HG02678 (cell line): ENCODE measurements at regions not wholly inside any gene's neighbourhood (a gene's known extent, or its start where the extent isn't known, plus 50 kb on each side); places are given as distances from the start of the nearest gene placed in this dataset.
"Not testable (repeated sequence)": the region's sequence is repeated elsewhere in the genome, so short reads cannot be mapped to it uniquely, and the experiment has no call there.

Experiments used
- ATAC-seq: cut with Tn5 transposase; IDR thresholded peaks from one replicate; pipeline ENCODE4 v1.9.1; 2021; ENCODE audit warnings: mild to moderate bottlenecking, moderate library complexity; ENCODE audit not compliant: unreplicated experiment

- ATAC-seq, result no peak
Observed at GRCh38 chr1:181191494-181192040, 103.1 kb downstream of the IER5 start.

GRCh38 chr1:181192316-181192715 is 103.8 kb downstream of the IER5 start:
- no peak for ATAC-seq

- no peak for ATAC-seq
Observed at GRCh38 chr1:181202986-181203555, 114.6 kb downstream of the IER5 start.

GRCh38 chr1:181204530-181204929 is 116.0 kb downstream of the IER5 start:
- ATAC-seq, result no peak

GRCh38 chr1:181205901-181206300 is 117.4 kb downstream of the IER5 start:
- ATAC-seq, result no peak

- no peak for ATAC-seq
Observed at GRCh38 chr1:181206513-181206912, 118.0 kb downstream of the IER5 start.

- no peak for ATAC-seq
Observed at GRCh38 chr1:181206979-181207790, 118.7 kb downstream of the IER5 start.

GRCh38 chr1:181208083-181208482 is 119.6 kb downstream of the IER5 start:
- no peak for ATAC-seq

- ATAC-seq, result no peak
Observed at GRCh38 chr1:181208967-181209366, 120.5 kb downstream of the IER5 start.

- no peak for ATAC-seq
Observed at GRCh38 chr1:181213056-181213455, 124.6 kb downstream of the IER5 start.

GRCh38 chr1:181216591-181216994 is 128.1 kb downstream of the IER5 start:
- ATAC-seq, result no peak

- no peak for ATAC-seq
Observed at GRCh38 chr1:181219938-181220337, 131.4 kb downstream of the IER5 start.

- ATAC-seq, result no peak
Observed at GRCh38 chr1:181221078-181221477, 132.6 kb downstream of the IER5 start.

GRCh38 chr1:181222972-181223505 is 134.5 kb downstream of the IER5 start:
- no peak for ATAC-seq

- not testable (repeated sequence) for ATAC-seq
Observed at GRCh38 chr1:181226728-181227127, 138.2 kb downstream of the IER5 start.

GRCh38 chr1:181239086-181239485 is 150.6 kb downstream of the IER5 start:
- no peak for ATAC-seq

- ATAC-seq, result not testable (repeated sequence)
Observed at GRCh38 chr1:181246320-181246719, 157.8 kb downstream of the IER5 start.

- ATAC-seq, result not testable (repeated sequence)
Observed at GRCh38 chr1:181248361-181248760, 159.9 kb downstream of the IER5 start.

- ATAC-seq, result no peak
Observed at GRCh38 chr1:181249186-181249585, 160.7 kb downstream of the IER5 start.

- ATAC-seq, result no peak
Observed at GRCh38 chr1:181250038-181250437, 161.5 kb downstream of the IER5 start.

GRCh38 chr1:181251001-181251712 is 162.7 kb downstream of the IER5 start:
- no peak for ATAC-seq
